Pancreas (tissue), 10 donors: ENCODE measurements at regions not wholly inside any gene's neighbourhood (a gene's known extent, or its start where the extent isn't known, plus 50 kb on each side); places are given as distances from the start of the nearest gene placed in this dataset.

Experiments used
- ATAC-seq, 4 donors: fragments of 200-7000 bp; cut with Tn5 transposase; one replicate each; pipeline versions ENCODE4 v1.8.0 to v1.9.1; 2020; ENCODE audit warnings: mild to moderate bottlenecking in 4 of 4, moderate library complexity in 4 of 4
- DNase-seq, 6 donors: peaks; one replicate each; pipeline ENCODE4 v3.0.0-alpha.2; 2020
- FAIRE-seq: peaks from 2 replicates; lab custom pipeline; 2012; peaks lifted over from hg19 to GRCh38; lab: Jason Lieb, UNC
- H3K27ac ChIP-seq, 4 donors: fragments of 200-600 bp; sonication (generic); 1 replicate in 3 of 4; 2 replicates in 1 of 4; pipeline versions ENCODE4 v1.5.0 to v1.8.0; 2020
- H3K27me3 ChIP-seq, 4 donors: fragments of 200-600 bp; one replicate each; pipeline ENCODE4 v1.8.0; 2021
- H3K36me3 ChIP-seq, 3 donors: fragments of 200-600 bp; sonication (generic) in 1 of 3; one replicate each; pipeline versions ENCODE4 v1.5.0 to v1.8.0; 2020 to 2021
- H3K4me1 ChIP-seq, 3 donors: fragments of 200-600 bp; one replicate each; pipeline ENCODE4 v1.8.0; 2021
- H3K4me3 ChIP-seq, 4 donors: fragments of 200-600 bp; sonication (generic) in 2 of 4; one replicate each; pipeline versions ENCODE4 v1.5.0 to v1.8.0; 2020 to 2021
- H3K9me3 ChIP-seq, 4 donors: fragments of 200-600 bp; one replicate each; pipeline ENCODE4 v1.8.0; 2021
- CTCF ChIP-seq, 4 donors: fragments of 200-600 bp; sonication (generic) in 3 of 4; IDR thresholded peaks; one replicate each; pipeline versions ENCODE4 v1.5.0 to v1.8.0; 2021; ENCODE audit warnings: antibody characterized with exemption in 4 of 4
- WGBS, 2 donors: extraction: QIAGEN DNeasy Blood & Tissue Kit; methylation state at CpG; one replicate each; pipeline ENCODE4 v1.1.7; 2013; 5-methylcytosine and 5-hydroxymethylcytosine counted together
- intact Hi-C, 3 donors: fragments of 100-400 bp; cut with DNase I; formaldehyde crosslinking; loops; one replicate each; pipeline versions ENCODE4 v1.11.1 to v1.14.2; 2022
- donor health status: healthy with polysubstance abuse.
- donor health status: DM: no; HTN: no; CAD: no; lungs with moderate emphysema.
- donor health status: DM: no; HTN: no; CAD: no.
- donor health status: control.
- donor health status: control.
- donor health status: Bipolar disorder and iron deficiency.
- donor health status: DM: yes; HTN: yes; CAD: no.
- donor health status: DM: no; HTN: no; CAD: no.
- donor health status: DM: no; HTN: no; CAD: no.
- donor health status: DM: yes; HTN: yes; CAD: no.

- no peak for TF ChIP-seq CTCF (IDR thresholded peaks at IDR 0.05)
- intact Hi-C loops, result no loop called here
- WGBS, 2 donors, result 81 to 88% methylated on average over 5 of the region's 5 CpGs
- Histone ChIP-seq H3K27me3 (no peaks in the 10 kb centered on the region), H3K27ac (no peak overlapping the region), H3K4me3 (no peak overlapping the region), H3K4me1 (no peaks in the 10 kb centered on the region), H3K36me3 (no peaks in the 10 kb centered on the region), H3K9me3 (no peaks in the 10 kb centered on the region)
- no peak for ATAC-seq
- DNase-seq, result no peak
- FAIRE-seq, result no peak
Measured at GRCh38 chr4:30656828-30657227, 63.3 kb upstream of the PCDH7 start.

- H3K27me3 ChIP-seq, result no peaks in the 10 kb centered on the region
- 58 to 71% methylated on average over 3 of the region's 3 CpGs for WGBS, 2 donors
- intact Hi-C loops, result no loop called here
- TF ChIP-seq CTCF (IDR thresholded peaks at IDR 0.05), result no peak
- H3K36me3 ChIP-seq, result no peaks in the 10 kb centered on the region
- DNase-seq (no peak), FAIRE-seq (no peak), ATAC-seq (no peak)
- no peaks in the 10 kb centered on the region for H3K9me3 ChIP-seq
- H3K27ac ChIP-seq, result no peak overlapping the region
- H3K4me3 ChIP-seq, result no peak overlapping the region
- no peaks in the 10 kb centered on the region for H3K4me1 ChIP-seq
Measured at GRCh38 chr4:30667919-30668318, 52.2 kb upstream of the PCDH7 start.

- no peaks in the 10 kb centered on the region for H3K36me3 ChIP-seq
- 58 to 62% methylated on average over 3 of the region's 3 CpGs for WGBS, 2 donors
Measured at GRCh38 chr4:30670206-30670605, 50.0 kb upstream of the PCDH7 start.

More at GRCh38 chr4:30670206-30670605, 50.0 kb upstream of the PCDH7 start:
- no peak for FAIRE-seq
- no peak for TF ChIP-seq CTCF (IDR thresholded peaks at IDR 0.05)
- H3K27ac ChIP-seq, result no peak overlapping the region
- intact Hi-C loops, result no loop called here
- H3K4me1 ChIP-seq, result no peaks in the 10 kb centered on the region
- H3K4me3 ChIP-seq, result no peak overlapping the region
- H3K27me3 ChIP-seq, result no peaks in the 10 kb centered on the region
- no peak for DNase-seq
- H3K9me3 ChIP-seq, result no peaks in the 10 kb centered on the region
- ATAC-seq, result no peak
